Neuron (in vitro differentiated cells): ENCODE measurements at regions not wholly inside any gene's neighbourhood (a gene's known extent, or its start where the extent isn't known, plus 50 kb on each side); places are given as distances from the start of the nearest gene placed in this dataset.

Experiments used
- H2AFZ ChIP-seq: one replicate; pipeline ENCODE4 v1.6.1; 2013; ENCODE audit warnings: low read depth, mild to moderate bottlenecking, inconsistent platforms, low read length, moderate library complexity
- H3K27me3 ChIP-seq: one replicate; pipeline ENCODE4 v1.6.1; 2013; ENCODE audit warnings: low read length; ENCODE audit not compliant: insufficient read depth
- H3K36me3 ChIP-seq: one replicate; pipeline ENCODE4 v1.6.1; 2013; ENCODE audit warnings: low read length; ENCODE audit not compliant: insufficient read depth
- H3K4me1 ChIP-seq: one replicate; pipeline ENCODE4 v1.6.1; 2013; ENCODE audit warnings: low read length; ENCODE audit not compliant: insufficient read depth
- H3K4me3 ChIP-seq: 2 replicates; pipeline ENCODE4 v1.5.1; 2013; ENCODE audit warnings: mild to moderate bottlenecking, low read length, moderate library complexity
- H3K9me3 ChIP-seq: one replicate; pipeline ENCODE4 v1.6.1; 2013; ENCODE audit warnings: low read length

- no peaks in the 10 kb centered on the region for H3K36me3 ChIP-seq
- H3K9me3 ChIP-seq = no peaks in the 10 kb centered on the region
- H3K4me1 ChIP-seq = peaks cover 12% of the 10 kb centered on the region
- H2AFZ ChIP-seq = no peak overlapping the region
- H3K27me3 ChIP-seq = peaks cover 14% of the 10 kb centered on the region
- no peak overlapping the region for H3K4me3 ChIP-seq
Measured at GRCh38 chr16:89039756-89040155, 53.9 kb upstream of the ACSF3 start.

DNA sequence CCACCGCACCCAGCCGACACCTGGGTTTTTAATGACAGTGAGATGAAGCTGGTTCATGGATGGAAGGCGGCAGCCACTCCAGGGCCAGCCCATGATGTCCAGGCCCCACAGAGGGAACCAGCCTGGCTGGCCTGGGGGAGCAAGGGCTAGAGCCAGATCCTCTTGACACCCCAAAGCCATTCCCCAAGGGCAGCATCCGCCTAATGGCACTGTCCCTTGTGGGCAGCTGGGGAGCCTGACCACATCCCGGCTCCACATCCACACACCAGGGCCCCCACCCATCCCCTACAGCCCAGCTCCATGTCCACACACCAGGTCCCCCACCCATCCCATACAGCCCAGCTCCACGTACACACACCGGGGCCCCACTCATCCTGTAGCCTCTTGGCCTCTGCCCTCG lies 53.3 kb upstream of the ACSF3 start:
- Histone ChIP-seq H3K36me3 (no peaks in the 10 kb centered on the region), H2AFZ (no peak overlapping the region), H3K27me3 (peaks cover 14% of the 10 kb centered on the region), H3K9me3 (no peaks in the 10 kb centered on the region), H3K4me3 (no peak overlapping the region), H3K4me1 (peaks cover 6% of the 10 kb centered on the region)

GRCh38 chr16:89040861-89041570 lies 52.6 kb upstream of the ACSF3 start:
- Histone ChIP-seq H3K27me3 (peaks cover 14% of the 10 kb centered on the region), H3K9me3 (no peaks in the 10 kb centered on the region), H2AFZ (no peak overlapping the region), H3K4me3 (no peak overlapping the region), H3K36me3 (no peaks in the 10 kb centered on the region), H3K4me1 (no peaks in the 10 kb centered on the region)

DNA sequence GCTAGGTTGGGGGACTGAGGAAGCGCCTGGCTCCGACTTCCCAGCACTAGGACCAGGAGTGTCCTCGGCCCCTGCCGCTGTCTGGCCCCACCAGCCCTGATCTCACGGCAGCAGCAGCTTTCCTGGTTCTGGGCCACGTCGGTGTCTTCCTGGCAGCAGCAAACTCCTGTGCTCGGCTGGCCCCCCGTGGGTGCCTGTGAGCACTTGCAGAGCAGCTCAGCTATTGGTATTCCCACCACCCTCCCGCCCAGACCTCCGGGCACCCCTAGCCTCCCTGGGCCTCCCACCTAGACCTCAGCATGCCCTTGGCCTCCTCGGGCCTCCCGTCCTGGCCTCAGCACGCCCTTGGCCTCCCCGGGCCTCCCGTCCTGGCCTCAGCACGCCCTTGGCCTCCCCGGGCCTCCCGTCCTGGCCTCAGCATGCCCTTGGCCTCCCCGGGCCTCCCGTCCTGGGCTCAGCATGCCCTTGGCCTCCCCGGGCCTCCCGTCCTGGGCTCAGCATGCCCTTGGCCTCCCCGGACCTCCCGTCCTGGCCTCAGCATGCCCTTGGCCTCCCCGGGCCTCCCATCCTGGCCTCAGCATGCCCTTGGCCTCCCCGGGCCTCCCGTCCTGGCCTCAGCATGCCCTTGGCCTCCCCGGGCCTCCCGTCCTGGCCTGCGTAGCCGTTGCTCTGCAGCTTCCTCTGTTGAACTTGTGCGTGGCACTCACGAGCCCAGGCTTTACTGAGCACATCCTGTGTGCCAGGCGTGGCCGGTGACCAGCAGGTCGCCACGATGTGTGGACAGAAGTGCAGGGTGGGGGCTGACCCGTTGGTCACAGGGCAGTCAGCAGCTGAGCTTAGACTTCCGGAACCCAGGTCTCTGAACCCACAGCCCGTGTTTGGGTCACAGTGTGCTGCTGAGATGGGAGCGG lies 51.8 kb upstream of the ACSF3 start:
- Histone ChIP-seq H3K36me3 (no peaks in the 10 kb centered on the region), H3K4me1 (no peaks in the 10 kb centered on the region), H3K4me3 (no peak overlapping the region), H3K27me3 (peaks cover 14% of the 10 kb centered on the region), H2AFZ (no peak overlapping the region), H3K9me3 (no peaks in the 10 kb centered on the region)

DNA sequence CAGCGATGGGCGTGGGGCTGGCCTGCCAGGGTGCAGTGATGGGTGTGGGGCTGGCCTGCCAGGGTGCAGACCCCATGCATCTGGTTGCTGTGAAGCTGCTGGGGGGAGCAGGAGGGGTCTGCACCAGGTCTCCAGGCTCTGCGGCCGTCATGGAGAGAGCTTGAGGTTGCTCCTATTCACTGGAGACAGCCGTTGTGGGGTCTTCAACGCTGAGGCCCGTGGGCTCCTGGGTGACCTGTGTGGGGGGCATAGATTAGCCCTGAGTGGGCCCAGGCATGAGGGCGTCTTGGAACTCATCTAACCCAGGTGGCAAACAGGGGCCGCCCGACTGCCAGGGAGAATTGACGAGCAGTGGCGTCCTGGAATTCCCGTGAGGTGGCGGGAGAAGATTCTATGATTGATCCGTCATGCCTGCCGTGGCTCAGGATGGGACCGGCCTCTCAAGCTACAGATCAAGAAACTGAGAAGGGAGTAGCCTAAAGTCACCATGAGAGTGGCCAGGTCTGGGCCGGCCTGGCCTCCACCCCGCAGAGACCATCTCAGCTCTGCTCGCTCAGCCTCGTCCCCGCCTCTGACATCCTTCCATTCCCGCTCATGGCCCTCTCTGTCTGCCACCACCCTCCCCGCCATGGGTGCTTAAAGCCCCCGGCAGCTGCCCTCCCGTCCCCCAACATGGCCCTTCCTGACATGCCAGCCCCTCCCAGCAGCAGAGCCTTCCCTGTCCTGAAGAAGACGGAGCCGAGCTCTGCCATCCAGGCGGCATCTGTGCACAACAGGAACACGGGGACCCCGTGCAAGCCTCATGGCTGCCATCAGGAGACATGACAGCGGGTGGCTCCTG lies 50.7 kb upstream of the ACSF3 start:
- H3K27me3 ChIP-seq = peaks cover 14% of the 10 kb centered on the region
- H3K36me3 ChIP-seq = no peaks in the 10 kb centered on the region
- H3K4me1 ChIP-seq = no peaks in the 10 kb centered on the region
- no peaks in the 10 kb centered on the region for H3K9me3 ChIP-seq
- no peak overlapping the region for H2AFZ ChIP-seq
- H3K4me3 ChIP-seq = no peak overlapping the region

DNA sequence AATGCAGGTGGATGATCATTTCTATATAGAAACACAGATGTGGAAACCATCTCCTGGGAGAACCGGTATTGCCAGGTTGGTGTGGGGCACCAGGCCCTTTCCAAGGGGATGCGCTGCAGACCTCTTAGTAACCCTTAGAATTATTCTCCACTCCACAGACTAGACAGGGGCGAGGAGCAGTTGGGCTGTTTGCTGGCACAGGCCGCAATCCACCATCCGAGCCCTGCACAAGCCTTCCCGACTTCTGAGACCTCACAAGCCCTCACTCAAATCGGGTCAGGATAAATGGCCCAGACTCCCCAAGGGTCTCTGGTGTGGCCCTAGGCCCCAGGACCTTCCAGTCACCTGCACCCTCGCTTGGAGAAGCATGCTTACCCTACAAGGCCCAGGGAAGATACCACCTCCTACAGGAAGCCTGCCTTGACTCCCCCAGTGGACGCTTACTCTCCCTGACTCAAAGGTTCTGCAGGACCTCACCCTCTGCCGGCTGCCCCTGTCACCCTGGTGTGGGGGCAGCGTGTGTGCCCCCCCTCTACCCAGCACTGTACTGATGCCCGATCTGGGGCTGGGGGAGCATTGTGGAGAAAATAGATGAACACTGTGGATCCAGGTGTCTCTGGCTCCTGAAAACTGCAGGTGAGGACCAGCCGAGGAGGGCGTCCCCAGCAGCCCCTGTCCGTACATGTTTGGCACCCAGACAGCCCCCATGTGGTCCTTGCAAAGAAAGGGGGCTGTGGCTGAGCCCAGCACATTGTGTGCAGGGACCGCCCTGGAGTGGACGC lies 49.8 kb upstream of the ACSF3 start:
- Histone ChIP-seq H3K9me3 (no peaks in the 10 kb centered on the region), H3K27me3 (peaks cover 14% of the 10 kb centered on the region), H3K4me1 (peaks cover 9% of the 10 kb centered on the region), H3K36me3 (no peaks in the 10 kb centered on the region), H3K4me3 (no peak overlapping the region), H2AFZ (no peak overlapping the region)
